GM13977 (cell line): ENCODE measurements at regions not wholly inside any gene's neighbourhood (a gene's known extent, or its start where the extent isn't known, plus 50 kb on each side); places are given as distances from the start of the nearest gene placed in this dataset.

Experiments used
- DNase-seq: peaks from one replicate; pipeline ENCODE4 v3.0.0; 2012; ENCODE audit warnings: low spot score
- in situ Hi-C: fragments of 300-500 bp; cut with MboI; formaldehyde crosslinking; loops from one replicate; pipeline ENCODE4 v1.12.0; 2022; ENCODE audit warnings: low sequenced_read_pairs, low pct_unique_long_range_greater_than_20kb, mixed read lengths, inconsistent platforms; ENCODE audit not compliant: unreplicated experiment
- TF ChIP-seq, protein P1 (sequence below): IDR thresholded peaks from 2 replicates; pipeline ENCODE4 v1.5.1; 2012; ENCODE audit warnings: mild to moderate bottlenecking, control low read depth; ENCODE audit not compliant: insufficient read depth; ENCODE audit errors: extremely low read depth, missing control alignments

DNA sequence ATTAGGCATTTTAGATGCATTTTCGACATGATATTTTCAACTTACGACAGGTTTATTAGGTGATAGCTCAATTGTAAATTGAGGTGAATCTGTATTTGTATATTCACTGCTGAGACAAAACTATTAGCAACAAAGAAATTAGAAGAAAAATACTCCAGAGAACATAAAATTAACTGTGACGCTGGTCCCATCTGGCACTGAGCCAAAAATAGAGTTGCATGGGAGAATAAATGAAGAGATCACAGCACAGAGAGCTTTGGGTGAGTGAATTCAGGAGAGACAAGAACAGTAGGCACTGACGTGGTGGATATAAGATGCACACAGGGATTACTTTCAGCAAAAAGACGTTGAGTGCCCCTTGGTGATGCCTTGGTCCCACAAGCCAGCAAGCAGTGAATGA, 306.2 kb upstream of the RAB6C start:
- TF ChIP-seq, protein P1, sequence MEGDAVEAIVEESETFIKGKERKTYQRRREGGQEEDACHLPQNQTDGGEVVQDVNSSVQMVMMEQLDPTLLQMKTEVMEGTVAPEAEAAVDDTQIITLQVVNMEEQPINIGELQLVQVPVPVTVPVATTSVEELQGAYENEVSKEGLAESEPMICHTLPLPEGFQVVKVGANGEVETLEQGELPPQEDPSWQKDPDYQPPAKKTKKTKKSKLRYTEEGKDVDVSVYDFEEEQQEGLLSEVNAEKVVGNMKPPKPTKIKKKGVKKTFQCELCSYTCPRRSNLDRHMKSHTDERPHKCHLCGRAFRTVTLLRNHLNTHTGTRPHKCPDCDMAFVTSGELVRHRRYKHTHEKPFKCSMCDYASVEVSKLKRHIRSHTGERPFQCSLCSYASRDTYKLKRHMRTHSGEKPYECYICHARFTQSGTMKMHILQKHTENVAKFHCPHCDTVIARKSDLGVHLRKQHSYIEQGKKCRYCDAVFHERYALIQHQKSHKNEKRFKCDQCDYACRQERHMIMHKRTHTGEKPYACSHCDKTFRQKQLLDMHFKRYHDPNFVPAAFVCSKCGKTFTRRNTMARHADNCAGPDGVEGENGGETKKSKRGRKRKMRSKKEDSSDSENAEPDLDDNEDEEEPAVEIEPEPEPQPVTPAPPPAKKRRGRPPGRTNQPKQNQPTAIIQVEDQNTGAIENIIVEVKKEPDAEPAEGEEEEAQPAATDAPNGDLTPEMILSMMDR, result no peak
- DNase-seq, result no peak
- in situ Hi-C loops, result no loop called here

DNA sequence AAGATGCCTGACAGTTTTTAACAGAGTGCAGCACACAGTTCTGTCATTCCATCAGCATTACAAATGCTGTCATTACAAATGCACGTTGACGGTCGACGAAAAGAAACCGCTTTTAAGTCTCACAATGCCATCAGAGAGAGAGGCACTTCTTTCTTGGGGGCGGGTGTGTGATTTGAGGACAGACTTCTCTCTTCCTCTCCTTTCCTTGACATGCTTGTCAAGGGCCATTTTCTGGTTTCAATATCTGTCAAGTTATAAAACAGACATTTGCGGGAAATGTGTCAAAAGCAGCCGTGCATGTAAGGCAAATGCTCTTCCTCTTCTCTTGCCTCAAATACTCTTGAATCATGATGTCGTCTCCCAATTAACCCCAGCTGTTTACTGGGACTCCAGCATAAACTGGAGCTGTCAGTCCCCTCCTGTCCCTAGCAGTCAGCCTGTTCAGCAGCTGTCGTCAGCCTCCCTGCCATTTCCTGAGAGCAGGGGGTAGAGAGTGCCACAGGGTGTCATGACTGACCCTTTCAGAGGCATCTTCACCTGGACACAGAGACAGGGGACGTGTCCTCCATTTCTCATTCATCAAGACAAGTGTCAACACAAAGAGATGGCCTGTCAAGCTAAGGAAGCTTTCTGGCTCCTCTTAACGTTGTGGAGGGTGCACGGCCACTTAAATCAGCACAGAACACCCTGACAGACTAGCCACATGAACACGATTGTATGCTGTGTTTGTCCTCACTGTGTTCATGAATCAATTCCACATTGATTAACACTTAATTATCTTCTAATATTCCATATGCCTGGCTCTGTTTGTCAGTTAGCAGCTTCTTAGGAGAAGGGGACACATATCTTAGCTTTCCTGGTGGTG, 305.4 kb upstream of the RAB6C start:
- in situ Hi-C loops, result no loop called here
- DNase-seq, result peak; percentile 9
- TF ChIP-seq, protein P1, result no peak

DNA sequence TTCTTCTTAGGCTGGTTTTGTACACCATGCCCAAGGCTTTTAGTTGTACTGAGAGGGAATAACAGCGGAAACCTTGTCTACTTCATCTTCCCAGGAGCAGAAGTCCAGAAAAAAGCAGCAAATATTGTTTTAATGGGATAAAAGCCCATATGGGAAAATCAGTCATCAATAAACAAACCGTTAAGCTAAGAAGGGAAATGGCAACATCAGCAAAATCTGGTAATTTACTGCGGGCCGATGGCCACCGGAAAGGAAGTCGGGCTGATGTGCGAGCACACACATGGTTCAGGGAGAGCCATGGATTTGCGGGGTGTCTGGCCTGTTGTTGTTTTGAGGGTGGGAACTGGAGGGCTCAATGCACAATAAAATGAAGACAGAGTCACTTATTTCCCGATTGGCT, 300.7 kb upstream of the RAB6C start:
- in situ Hi-C loops, result no loop called here
- DNase-seq, result no peak
- TF ChIP-seq, protein P1, result no peak

DNA sequence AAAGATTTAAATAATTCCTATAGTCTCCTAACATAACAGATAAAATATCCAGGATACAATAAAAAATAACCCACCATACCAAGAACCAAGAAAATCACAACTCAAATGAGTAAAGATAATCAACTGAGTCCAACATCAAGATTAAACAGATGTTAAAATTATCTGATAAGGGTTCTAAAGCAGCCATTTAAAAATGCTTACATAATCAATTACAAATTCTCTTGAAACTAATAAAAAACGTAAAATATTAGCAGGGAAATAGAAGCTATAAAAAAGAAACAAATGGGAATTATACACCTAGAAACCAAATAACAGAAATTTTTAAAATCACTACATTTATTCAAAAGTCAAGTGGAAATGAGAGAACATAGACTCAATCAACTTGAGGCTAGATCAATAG, 297.7 kb upstream of the RAB6C start:
- no peak for DNase-seq
- TF ChIP-seq, protein P1, result no peak
- in situ Hi-C loops, result no loop called here

DNA sequence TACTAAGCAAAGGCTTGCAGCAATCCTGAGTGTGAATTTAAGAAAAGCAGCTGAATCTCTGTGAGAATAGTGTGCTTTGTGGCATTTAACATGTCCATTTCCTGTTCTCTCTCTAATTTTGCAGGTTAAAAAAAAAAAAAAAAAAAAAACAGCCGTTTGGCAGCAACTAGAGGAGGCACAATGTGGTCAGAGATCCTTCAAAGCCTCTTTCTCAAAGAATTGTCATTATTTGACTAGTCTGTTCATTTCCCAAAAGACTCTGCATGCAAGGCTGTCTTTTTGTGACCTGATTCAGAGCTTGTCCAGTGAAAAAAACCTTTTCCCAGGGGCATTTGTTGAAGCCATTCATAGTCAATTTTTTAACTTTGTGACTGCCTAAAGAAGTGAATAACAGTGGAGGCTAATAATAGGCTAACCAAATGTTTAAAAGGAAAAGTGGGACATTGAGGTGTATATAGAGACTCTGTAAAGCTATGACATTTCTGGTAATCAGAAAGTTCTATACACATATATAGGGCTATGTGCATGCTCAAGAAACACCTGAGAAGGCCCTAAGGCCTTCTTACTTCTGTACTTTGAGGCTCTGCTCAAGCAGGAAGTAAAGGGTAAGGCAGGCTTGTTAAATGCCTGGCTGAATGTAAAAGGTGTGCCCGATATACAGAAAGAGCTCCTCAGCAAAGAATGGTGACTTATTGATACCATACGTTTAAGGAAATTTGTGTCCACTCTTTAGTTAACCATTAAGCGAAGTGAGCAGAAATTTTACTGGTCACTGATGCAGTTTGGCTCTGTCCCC, 289.6 kb upstream of the RAB6C start:
- no peak for DNase-seq
- TF ChIP-seq, protein P1, result no peak
- in situ Hi-C loops, result no loop called here

DNA sequence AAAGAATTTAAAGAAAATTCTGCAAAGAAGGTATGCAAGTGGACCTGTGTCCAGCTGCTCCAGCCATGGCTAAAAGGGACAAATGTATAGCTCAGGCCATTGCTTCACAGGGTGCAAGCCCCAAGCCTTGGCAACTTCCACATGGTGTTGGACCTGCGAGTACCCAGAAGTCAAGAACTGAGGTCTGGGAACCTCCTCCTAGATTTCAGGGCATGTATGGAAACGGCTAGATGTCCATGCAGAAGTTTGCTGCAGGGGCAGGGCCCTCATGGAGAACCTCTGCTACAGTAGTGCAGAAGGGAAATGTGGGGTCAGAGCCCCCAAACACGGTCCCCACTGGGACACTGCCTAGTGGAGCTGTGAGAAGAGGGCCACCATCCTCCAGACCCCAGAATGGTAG, 284.0 kb upstream of the RAB6C start:
- TF ChIP-seq, protein P1, result no peak
- no peak for DNase-seq
- in situ Hi-C loops, result no loop called here
